ENCODE measurements at regions not wholly inside any gene's neighbourhood (a gene's known extent, or its start where the extent isn't known, plus 50 kb on each side); places are given as distances from the start of the nearest gene placed in this dataset.

- TF ChIP-seq, protein P1, sequence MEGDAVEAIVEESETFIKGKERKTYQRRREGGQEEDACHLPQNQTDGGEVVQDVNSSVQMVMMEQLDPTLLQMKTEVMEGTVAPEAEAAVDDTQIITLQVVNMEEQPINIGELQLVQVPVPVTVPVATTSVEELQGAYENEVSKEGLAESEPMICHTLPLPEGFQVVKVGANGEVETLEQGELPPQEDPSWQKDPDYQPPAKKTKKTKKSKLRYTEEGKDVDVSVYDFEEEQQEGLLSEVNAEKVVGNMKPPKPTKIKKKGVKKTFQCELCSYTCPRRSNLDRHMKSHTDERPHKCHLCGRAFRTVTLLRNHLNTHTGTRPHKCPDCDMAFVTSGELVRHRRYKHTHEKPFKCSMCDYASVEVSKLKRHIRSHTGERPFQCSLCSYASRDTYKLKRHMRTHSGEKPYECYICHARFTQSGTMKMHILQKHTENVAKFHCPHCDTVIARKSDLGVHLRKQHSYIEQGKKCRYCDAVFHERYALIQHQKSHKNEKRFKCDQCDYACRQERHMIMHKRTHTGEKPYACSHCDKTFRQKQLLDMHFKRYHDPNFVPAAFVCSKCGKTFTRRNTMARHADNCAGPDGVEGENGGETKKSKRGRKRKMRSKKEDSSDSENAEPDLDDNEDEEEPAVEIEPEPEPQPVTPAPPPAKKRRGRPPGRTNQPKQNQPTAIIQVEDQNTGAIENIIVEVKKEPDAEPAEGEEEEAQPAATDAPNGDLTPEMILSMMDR (IDR thresholded peaks at IDR 0.05) = no peak
- no peak for TF ChIP-seq POLR2A (IDR thresholded peaks at IDR 0.05; ENCODE audit: low read depth)
- TF ChIP-seq POLR2AphosphoS5 (IDR thresholded peaks at IDR 0.05) = no peak
- no peak for TF ChIP-seq EP300 (IDR thresholded peaks at IDR 0.05)
Observed at GRCh38 chr9:80592413-80592812, 1020.6 kb downstream of the TLE4 start.
